Keratinocyte (primary cell): ENCODE measurements at regions not wholly inside any gene's neighbourhood (a gene's known extent, or its start where the extent isn't known, plus 50 kb on each side); places are given as distances from the start of the nearest gene placed in this dataset.

Experiments used
- DNase-seq: peaks from one replicate; pipeline ENCODE4 v3.0.0-alpha.2; 2011; ENCODE audit warnings: low read depth, missing footprints, low spot score
- FAIRE-seq: peaks from 2 replicates; lab custom pipeline; 2011; peaks lifted over from hg19 to GRCh38; lab: Jason Lieb, UNC
- H2AFZ ChIP-seq: 2 replicates; pipeline ENCODE4 v1.6.0; 2012; ENCODE audit warnings: low read length, control low read depth, inconsistent platforms; ENCODE audit not compliant: control insufficient read depth
- H3K27ac ChIP-seq: 2 replicates; pipeline ENCODE4 v1.5.1; 2011; ENCODE audit warnings: low read length; ENCODE audit not compliant: control insufficient read depth, insufficient read depth
- H3K27me3 ChIP-seq: 3 replicates; pipeline ENCODE4 v1.6.0; 2011; ENCODE audit warnings: low read length; ENCODE audit not compliant: control insufficient read depth, insufficient read depth; ENCODE audit errors: extremely low read depth
- H3K36me3 ChIP-seq, 2 experiments: 2 replicates in 1 of 2; 3 replicates in 1 of 2; pipeline ENCODE4 v1.5.1; 2011; ENCODE audit warnings: low read length in 2 of 2, mild to moderate bottlenecking in 1 of 2; ENCODE audit not compliant: control insufficient read depth in 2 of 2, insufficient read depth in 2 of 2; ENCODE audit errors: extremely low read depth in 1 of 2
- H3K4me1 ChIP-seq: 3 replicates; pipeline ENCODE4 v1.5.1; 2011; ENCODE audit warnings: low read length; ENCODE audit not compliant: control insufficient read depth, insufficient read depth; ENCODE audit errors: extremely low read depth
- H3K4me2 ChIP-seq: 3 replicates; pipeline ENCODE4 v1.6.0; 2011; ENCODE audit warnings: low read depth, low read length; ENCODE audit not compliant: control insufficient read depth, insufficient read depth; ENCODE audit errors: extremely low read depth
- H3K4me3 ChIP-seq, 3 experiments: fragments of 200-600 bp in 1 of 3; sonication (generic) in 1 of 3; 2 replicates in 2 of 3; 3 replicates in 1 of 3; pipeline ENCODE4 v1.5.1; 2011 to 2016; ENCODE audit warnings: low read length in 3 of 3, mild to moderate bottlenecking in 3 of 3, control low read depth in 2 of 3, inconsistent platforms in 1 of 3, low read depth in 1 of 3, mixed read lengths in 1 of 3, mixed run types in 1 of 3, moderate library complexity in 1 of 3; ENCODE audit not compliant: control insufficient read depth in 2 of 3, insufficient read depth in 2 of 3; ENCODE audit errors: extremely low read depth in 1 of 3
- H3K79me2 ChIP-seq: 2 replicates; pipeline ENCODE4 v1.6.0; 2012; ENCODE audit warnings: low read length; ENCODE audit not compliant: control insufficient read depth, insufficient read depth
- H3K9ac ChIP-seq: 3 replicates; pipeline ENCODE4 v1.6.0; 2011; ENCODE audit warnings: low read length; ENCODE audit not compliant: control insufficient read depth, insufficient read depth; ENCODE audit errors: extremely low read depth
- H3K9me1 ChIP-seq: 3 replicates; pipeline ENCODE4 v1.6.0; 2011; ENCODE audit warnings: low read length; ENCODE audit not compliant: control insufficient read depth, insufficient read depth; ENCODE audit errors: extremely low read depth
- H3K9me3 ChIP-seq: 2 replicates; pipeline ENCODE4 v1.5.1; 2012; ENCODE audit warnings: low read depth, low read length; ENCODE audit not compliant: control insufficient read depth
- H4K20me1 ChIP-seq: 3 replicates; pipeline ENCODE4 v1.6.0; 2011; ENCODE audit warnings: low read length; ENCODE audit not compliant: control insufficient read depth, insufficient read depth; ENCODE audit errors: extremely low read depth
- EZH2 ChIP-seq: IDR thresholded peaks from one replicate; pipeline ENCODE4 v1.6.1; 2012; ENCODE audit warnings: inconsistent platforms, mild to moderate bottlenecking, low read length, moderate library complexity
- dilution Hi-C: fragments of 300-500 bp; cut with MboI; formaldehyde crosslinking; loops from one replicate; pipeline ENCODE4 v1.7.0; 2020; ENCODE audit warnings: low sequenced_read_pairs; ENCODE audit not compliant: extremely low pct_ligation_motif_present
- TF ChIP-seq, protein P1 (sequence below), 3 experiments: IDR thresholded peaks in 1 of 3; conservative IDR thresholded peaks in 1 of 3; optimal IDR thresholded peaks in 1 of 3; 2 replicates in 2 of 3; 3 replicates in 1 of 3; pipeline versions ENCODE3 to v1.5.1; 2011; ENCODE audit warnings: low read length in 3 of 3, mild to moderate bottlenecking in 3 of 3, moderate library complexity in 2 of 3, control low read depth in 1 of 3, inconsistent platforms in 1 of 3; ENCODE audit not compliant: insufficient read depth in 2 of 3; ENCODE audit errors: extremely low read depth in 1 of 3

DNA sequence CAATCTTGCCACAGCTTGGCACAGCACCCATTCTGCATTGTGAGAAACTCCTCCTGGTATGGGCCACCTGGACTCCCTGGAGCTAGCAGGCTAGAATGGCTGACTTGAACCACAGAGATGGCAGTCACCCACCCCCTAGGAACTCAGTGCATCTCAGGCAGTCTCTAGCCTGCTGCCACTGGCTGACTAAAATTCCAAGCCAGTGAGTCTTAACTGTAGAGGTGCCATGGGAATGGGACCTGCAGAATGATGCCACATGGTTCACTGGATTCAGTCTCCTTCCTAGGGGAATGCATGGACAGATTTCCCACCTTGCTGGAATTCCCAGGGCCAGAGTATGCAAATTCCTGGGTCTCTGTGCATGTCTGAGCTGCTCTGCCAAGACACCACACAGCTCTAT, 382.9 kb downstream of the MAN2A1 start:
- no peak overlapping the region for H3K9ac ChIP-seq
- no peaks in the 10 kb centered on the region for H3K36me3 ChIP-seq
- H3K27ac ChIP-seq, result no peak overlapping the region
- H3K4me1 ChIP-seq, result no peaks in the 10 kb centered on the region
- H4K20me1 ChIP-seq, result no peaks in the 10 kb centered on the region
- H3K4me2 ChIP-seq, result no peak overlapping the region
- TF ChIP-seq, protein P1, sequence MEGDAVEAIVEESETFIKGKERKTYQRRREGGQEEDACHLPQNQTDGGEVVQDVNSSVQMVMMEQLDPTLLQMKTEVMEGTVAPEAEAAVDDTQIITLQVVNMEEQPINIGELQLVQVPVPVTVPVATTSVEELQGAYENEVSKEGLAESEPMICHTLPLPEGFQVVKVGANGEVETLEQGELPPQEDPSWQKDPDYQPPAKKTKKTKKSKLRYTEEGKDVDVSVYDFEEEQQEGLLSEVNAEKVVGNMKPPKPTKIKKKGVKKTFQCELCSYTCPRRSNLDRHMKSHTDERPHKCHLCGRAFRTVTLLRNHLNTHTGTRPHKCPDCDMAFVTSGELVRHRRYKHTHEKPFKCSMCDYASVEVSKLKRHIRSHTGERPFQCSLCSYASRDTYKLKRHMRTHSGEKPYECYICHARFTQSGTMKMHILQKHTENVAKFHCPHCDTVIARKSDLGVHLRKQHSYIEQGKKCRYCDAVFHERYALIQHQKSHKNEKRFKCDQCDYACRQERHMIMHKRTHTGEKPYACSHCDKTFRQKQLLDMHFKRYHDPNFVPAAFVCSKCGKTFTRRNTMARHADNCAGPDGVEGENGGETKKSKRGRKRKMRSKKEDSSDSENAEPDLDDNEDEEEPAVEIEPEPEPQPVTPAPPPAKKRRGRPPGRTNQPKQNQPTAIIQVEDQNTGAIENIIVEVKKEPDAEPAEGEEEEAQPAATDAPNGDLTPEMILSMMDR (optimal IDR thresholded peaks at IDR 0.05 in 1 of 3, IDR thresholded peaks at IDR 0.05 in 1 of 3, conservative IDR thresholded peaks at IDR 0.05 in 1 of 3; ENCODE audit: extremely low read depth in 1 of 3, insufficient read depth in 2 of 3, low read length in 3 of 3), result no peak
- TF ChIP-seq EZH2, result no peak
- no peaks in the 10 kb centered on the region for H3K9me1 ChIP-seq
- H3K4me3 ChIP-seq, result no peak overlapping the region
- DNase-seq (no peak), FAIRE-seq (no peak)
- no peaks in the 10 kb centered on the region for H3K9me3 ChIP-seq
- no peaks in the 10 kb centered on the region for H3K27me3 ChIP-seq
- dilution Hi-C loops, result no loop called here
- no peaks in the 10 kb centered on the region for H3K79me2 ChIP-seq
- H2AFZ ChIP-seq, result no peak overlapping the region

DNA sequence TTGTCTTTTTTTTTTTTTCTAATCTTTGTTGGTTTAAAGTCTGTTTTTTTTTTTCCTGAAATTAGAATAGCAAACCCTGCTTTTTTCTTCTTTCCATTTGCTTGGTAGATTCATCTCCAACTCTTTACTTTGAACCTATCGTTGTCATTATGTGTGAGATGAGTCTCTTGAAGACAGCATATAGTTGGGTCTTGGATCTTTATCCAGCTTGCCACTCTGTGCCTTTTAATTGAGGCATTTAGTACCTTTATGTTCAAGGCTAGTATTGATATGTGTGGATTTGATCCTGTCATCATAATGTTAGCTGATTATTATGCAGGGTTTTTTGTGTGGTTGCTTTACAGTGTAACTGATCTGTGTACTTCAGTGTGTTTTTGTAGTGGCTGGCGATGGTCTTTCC, 383.8 kb downstream of the MAN2A1 start:
- Histone ChIP-seq H3K9me3 (no peaks in the 10 kb centered on the region), H3K79me2 (no peaks in the 10 kb centered on the region)
- no peak for FAIRE-seq

More for the DNA sequence above, 383.8 kb downstream of the MAN2A1 start:
- H4K20me1 ChIP-seq, result no peaks in the 10 kb centered on the region
- H3K4me1 ChIP-seq, result no peaks in the 10 kb centered on the region
- dilution Hi-C loops, result no loop called here
- no peak overlapping the region for H2AFZ ChIP-seq
- H3K27ac ChIP-seq, result no peak overlapping the region
- H3K4me2 ChIP-seq, result no peak overlapping the region
- TF ChIP-seq, protein P1 (optimal IDR thresholded peaks at IDR 0.05 in 1 of 3, IDR thresholded peaks at IDR 0.05 in 1 of 3, conservative IDR thresholded peaks at IDR 0.05 in 1 of 3; ENCODE audit: extremely low read depth in 1 of 3, insufficient read depth in 2 of 3, low read length in 3 of 3), result no peak
- H3K27me3 ChIP-seq, result no peaks in the 10 kb centered on the region
- no peak for DNase-seq
- H3K9ac ChIP-seq, result no peak overlapping the region
- no peaks in the 10 kb centered on the region for H3K36me3 ChIP-seq
- H3K4me3 ChIP-seq, result no peak overlapping the region
- H3K9me1 ChIP-seq, result no peaks in the 10 kb centered on the region
